Adrenal gland (tissue), 5 donors: ENCODE measurements at regions not wholly inside any gene's neighbourhood (a gene's known extent, or its start where the extent isn't known, plus 50 kb on each side); places are given as distances from the start of the nearest gene placed in this dataset.

Experiments used
- POLR2A ChIP-seq, 2 donors: fragments of 450-650 bp; IDR thresholded peaks; one replicate each; pipeline ENCODE4 v1.6.1; 2017; ENCODE audit warnings: antibody characterized with exemption in 2 of 2, mild to moderate bottlenecking in 2 of 2, moderate library complexity in 1 of 2
- TF ChIP-seq, protein P1 (sequence below), 6 experiments: fragments of 450-650 bp in 4 of 6; fragments of 200-600 bp in 2 of 6; sonication (generic) in 1 of 6; IDR thresholded peaks; 1 replicate in 5 of 6; 2 replicates in 1 of 6; pipeline versions ENCODE4 v1.5.1 to v1.8.0; 2016 to 2021; ENCODE audit warnings: antibody characterized with exemption in 6 of 6, mild to moderate bottlenecking in 2 of 6, moderate library complexity in 1 of 6
- donor health status: DM: no; HTN: no; CAD: no.

DNA sequence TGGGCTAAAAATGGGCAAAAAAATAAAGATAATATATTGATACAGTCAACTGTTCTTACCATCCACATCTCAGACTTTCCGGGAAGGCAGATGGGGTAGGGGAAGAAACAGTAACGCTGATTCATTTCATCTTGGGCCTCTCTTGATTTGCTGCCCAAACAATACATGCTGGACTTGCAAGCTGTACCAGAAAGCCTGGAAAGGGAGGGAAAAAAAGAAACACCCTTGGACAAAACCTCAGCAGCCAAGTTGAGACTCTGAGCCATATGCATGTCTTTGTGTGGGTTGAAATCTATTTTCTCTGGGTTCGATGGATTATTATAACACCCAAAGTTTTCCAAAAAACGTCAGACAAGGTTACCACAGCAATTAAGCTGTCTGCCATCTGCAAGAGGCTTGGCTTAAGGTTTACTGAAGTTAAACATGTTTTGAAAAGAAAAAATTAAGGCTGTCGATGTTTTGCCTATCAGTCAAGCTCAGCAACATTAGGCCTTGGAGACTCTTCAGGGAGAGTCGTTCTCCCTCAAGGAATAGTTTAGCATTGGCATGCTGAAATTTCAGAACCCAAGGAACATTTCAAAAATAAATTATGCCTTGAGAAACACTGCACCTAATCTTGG is 71.2 kb downstream of the PSMG1 start:
- TF ChIP-seq, protein P1, sequence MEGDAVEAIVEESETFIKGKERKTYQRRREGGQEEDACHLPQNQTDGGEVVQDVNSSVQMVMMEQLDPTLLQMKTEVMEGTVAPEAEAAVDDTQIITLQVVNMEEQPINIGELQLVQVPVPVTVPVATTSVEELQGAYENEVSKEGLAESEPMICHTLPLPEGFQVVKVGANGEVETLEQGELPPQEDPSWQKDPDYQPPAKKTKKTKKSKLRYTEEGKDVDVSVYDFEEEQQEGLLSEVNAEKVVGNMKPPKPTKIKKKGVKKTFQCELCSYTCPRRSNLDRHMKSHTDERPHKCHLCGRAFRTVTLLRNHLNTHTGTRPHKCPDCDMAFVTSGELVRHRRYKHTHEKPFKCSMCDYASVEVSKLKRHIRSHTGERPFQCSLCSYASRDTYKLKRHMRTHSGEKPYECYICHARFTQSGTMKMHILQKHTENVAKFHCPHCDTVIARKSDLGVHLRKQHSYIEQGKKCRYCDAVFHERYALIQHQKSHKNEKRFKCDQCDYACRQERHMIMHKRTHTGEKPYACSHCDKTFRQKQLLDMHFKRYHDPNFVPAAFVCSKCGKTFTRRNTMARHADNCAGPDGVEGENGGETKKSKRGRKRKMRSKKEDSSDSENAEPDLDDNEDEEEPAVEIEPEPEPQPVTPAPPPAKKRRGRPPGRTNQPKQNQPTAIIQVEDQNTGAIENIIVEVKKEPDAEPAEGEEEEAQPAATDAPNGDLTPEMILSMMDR (IDR thresholded peaks at IDR 0.05): no peak
- no peak for TF ChIP-seq POLR2A (IDR thresholded peaks at IDR 0.05)
